GM23338 (cell line): ENCODE measurements at regions not wholly inside any gene's neighbourhood (a gene's known extent, or its start where the extent isn't known, plus 50 kb on each side); places are given as distances from the start of the nearest gene placed in this dataset.

Experiments
- ATAC-seq: fragments of 200-7000 bp; cut with Tn5 transposase; 3 replicates; pipeline ENCODE4 v1.9.1; 2020
- DNase-seq: peaks from one replicate; pipeline ENCODE4 v3.0.0-alpha.2; 2015; ENCODE audit warnings: low spot score
- H2AFZ ChIP-seq: fragments of 200-600 bp; sonication (generic); 2 replicates; pipeline ENCODE4 v1.8.0; 2016; ENCODE audit warnings: antibody characterized with exemption, mild to moderate bottlenecking, moderate library complexity
- H3F3A ChIP-seq: fragments of 200-600 bp; sonication (generic); replicated peaks from 2 replicates; pipeline ENCODE4 v1.8.0; 2017; ENCODE audit warnings: antibody characterized with exemption, mixed run types, low read depth
- H3K27ac ChIP-seq: fragments of 200-600 bp; sonication (generic); 2 replicates; pipeline ENCODE4 v1.6.1; 2016; ENCODE audit warnings: low read depth
- H3K27me3 ChIP-seq: fragments of 200-600 bp; sonication (generic); 2 replicates; pipeline ENCODE4 v1.8.0; 2016; ENCODE audit warnings: mild to moderate bottlenecking, mixed run types, moderate library complexity; ENCODE audit not compliant: insufficient read depth
- H3K36me3 ChIP-seq: fragments of 200-600 bp; sonication (generic); 2 replicates; pipeline ENCODE4 v1.8.0; 2016; ENCODE audit warnings: mild to moderate bottlenecking; ENCODE audit not compliant: insufficient read depth
- H3K4me1 ChIP-seq: fragments of 200-600 bp; sonication (generic); 2 replicates; pipeline ENCODE4 v1.8.0; 2016; ENCODE audit warnings: mild to moderate bottlenecking, moderate library complexity; ENCODE audit not compliant: insufficient read depth
- H3K4me2 ChIP-seq: fragments of 200-600 bp; sonication (generic); 2 replicates; pipeline ENCODE4 v1.7.1; 2017; ENCODE audit warnings: mixed run types
- H3K4me3 ChIP-seq: fragments of 200-600 bp; sonication (generic); 2 replicates; pipeline ENCODE4 v1.6.1; 2016; ENCODE audit warnings: mixed run types
- H3K79me2 ChIP-seq: fragments of 200-600 bp; sonication (generic); replicated peaks from 2 replicates; pipeline ENCODE4 v1.8.0; 2017; ENCODE audit warnings: mild to moderate bottlenecking; ENCODE audit not compliant: insufficient read depth
- H3K9me2 ChIP-seq: fragments of 200-600 bp; sonication (generic); 2 replicates; pipeline ENCODE4 v1.8.0; 2017; ENCODE audit not compliant: insufficient read depth
- H4K20me1 ChIP-seq: fragments of 200-600 bp; sonication (generic); replicated peaks from 2 replicates; pipeline ENCODE4 v1.8.0; 2017; ENCODE audit warnings: mild to moderate bottlenecking; ENCODE audit not compliant: insufficient read depth
- H3K27ac Mint-ChIP-seq: 2 replicates; pipeline ENCODE4 v1.8.0; 2020; ENCODE audit warnings: inconsistent platforms, mild to moderate bottlenecking, moderate library complexity, mixed read lengths
- H3K27me3 Mint-ChIP-seq: 3 replicates; pipeline ENCODE4 v1.8.0; 2022; ENCODE audit warnings: low read depth, mild to moderate bottlenecking, moderate library complexity, mixed read lengths, inconsistent platforms; ENCODE audit not compliant: insufficient read depth, poor library complexity
- H3K36me3 Mint-ChIP-seq: 3 replicates; pipeline ENCODE4 v1.8.0; 2021; ENCODE audit warnings: low read depth, mild to moderate bottlenecking, inconsistent platforms, moderate library complexity, mixed read lengths
- H3K4me1 Mint-ChIP-seq: 3 replicates; pipeline ENCODE4 v1.8.0; 2020; ENCODE audit warnings: mild to moderate bottlenecking, inconsistent platforms, mixed read lengths
- H3K4me3 Mint-ChIP-seq: 3 replicates; pipeline ENCODE4 v1.8.0; 2021; ENCODE audit warnings: moderate library complexity, mild to moderate bottlenecking, inconsistent platforms, mixed read lengths
- H3K9me3 Mint-ChIP-seq: 3 replicates; pipeline ENCODE4 v1.8.0; 2020; ENCODE audit warnings: moderate library complexity, mild to moderate bottlenecking, inconsistent platforms, mixed read lengths
- CREB1 ChIP-seq: fragments of 250-450 bp; sonication (Bioruptor Pico); IDR thresholded peaks from 2 replicates; pipeline ENCODE4 v1.5.0; 2020; ENCODE audit warnings: low read depth, mild to moderate bottlenecking, moderate library complexity
- EZH2phosphoT487 ChIP-seq: fragments of 200-600 bp; sonication (generic); IDR thresholded peaks from one replicate; pipeline ENCODE4 v1.8.1; 2018; ENCODE audit warnings: antibody characterized with exemption; ENCODE audit not compliant: unreplicated experiment
- NANOG ChIP-seq: IDR thresholded peaks from 2 replicates; pipeline ENCODE4 v1.6.1; 2016; ENCODE audit warnings: antibody characterized with exemption, borderline replicate concordance
- POLR2AphosphoS5 ChIP-seq: IDR thresholded peaks from 2 replicates; pipeline ENCODE4 v1.6.1; 2016; ENCODE audit warnings: antibody characterized with exemption, low read depth
- STAT1 ChIP-seq: IDR thresholded peaks from one replicate; pipeline ENCODE4 v1.6.1; 2016; ENCODE audit warnings: antibody characterized with exemption; ENCODE audit not compliant: unreplicated experiment
- ZNF331 ChIP-seq: fragments of 250-450 bp; sonication (Bioruptor Pico); IDR thresholded peaks from 2 replicates; pipeline ENCODE4 v1.5.0; 2020; ENCODE audit warnings: low read depth, mild to moderate bottlenecking, moderate library complexity
- TF ChIP-seq, protein P1 (sequence below), 2 experiments: fragments of 200-600 bp in 1 of 2; sonication (generic) in 1 of 2; conservative IDR thresholded peaks; 2 replicates each; pipeline versions ENCODE4 v1.5.1 to v1.6.1; 2016 to 2017; ENCODE audit warnings: antibody characterized with exemption in 2 of 2, low read depth in 2 of 2, mild to moderate bottlenecking in 2 of 2, moderate library complexity in 1 of 2
- TF ChIP-seq, protein P2 (sequence below): IDR thresholded peaks from 2 replicates; pipeline ENCODE4 v1.6.1; 2016; ENCODE audit warnings: antibody characterized with exemption
- TF ChIP-seq, protein P3 (sequence below): IDR thresholded peaks from one replicate; pipeline ENCODE4 v1.6.1; 2018; ENCODE audit warnings: antibody characterized with exemption; ENCODE audit not compliant: unreplicated experiment
- TF ChIP-seq, protein P4 (sequence below): fragments of 250-450 bp; sonication (Bioruptor Pico); IDR thresholded peaks from 2 replicates; pipeline ENCODE4 v1.5.0; 2020; ENCODE audit warnings: mild to moderate bottlenecking, moderate library complexity

DNA sequence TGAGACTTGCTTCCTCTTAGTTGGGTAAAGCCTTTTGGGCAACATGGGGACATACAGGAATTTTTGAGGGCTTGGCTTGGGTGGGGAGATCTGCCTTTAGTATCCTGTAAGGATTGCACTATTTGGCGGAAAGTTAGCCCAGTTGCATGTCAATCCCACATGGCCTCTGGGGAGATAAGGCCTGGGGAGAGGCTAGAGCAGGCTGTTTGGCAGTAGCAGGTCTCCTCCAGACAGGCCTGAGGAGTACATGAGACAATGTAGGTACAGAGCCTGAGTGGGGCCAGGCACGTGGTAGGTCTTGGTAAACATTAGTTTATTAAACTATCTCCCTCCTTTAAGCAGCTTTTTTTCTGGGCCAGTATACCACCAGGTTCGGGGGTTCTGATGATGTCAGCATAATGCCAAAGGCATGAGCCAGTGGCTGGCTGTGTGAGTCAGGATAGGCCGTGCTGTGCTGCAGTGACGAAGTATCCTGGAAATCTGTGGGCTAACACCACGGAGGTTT lies 147.9 kb downstream of the VEGFA start:
- H3K4me1 ChIP-seq = no peaks in the 10 kb centered on the region

More for the DNA sequence above, 147.9 kb downstream of the VEGFA start:
- Histone ChIP-seq H4K20me1 (no peaks in the 10 kb centered on the region), H3K9me2 (no peaks in the 10 kb centered on the region), H3K79me2 (no peaks in the 10 kb centered on the region), H3K36me3 (no peaks in the 10 kb centered on the region), H2AFZ (no peak overlapping the region), H3K4me2 (no peak overlapping the region), H3K27me3 (no peaks in the 10 kb centered on the region), H3F3A (no peaks in the 10 kb centered on the region), H3K27ac (no peak overlapping the region), H3K4me3 (no peak overlapping the region)
- Mint-ChIP-seq H3K27ac (no peak overlapping the region), H3K9me3 (no peaks in the 10 kb centered on the region), H3K4me1 (peaks cover 26% of the 10 kb centered on the region), H3K36me3 (no peaks in the 10 kb centered on the region; the same call in 2 of the 3 replicates), H3K4me3 (no peak overlapping the region), H3K27me3 (no peaks in the 10 kb centered on the region)
- no peak for ATAC-seq
- TF ChIP-seq, protein P1, sequence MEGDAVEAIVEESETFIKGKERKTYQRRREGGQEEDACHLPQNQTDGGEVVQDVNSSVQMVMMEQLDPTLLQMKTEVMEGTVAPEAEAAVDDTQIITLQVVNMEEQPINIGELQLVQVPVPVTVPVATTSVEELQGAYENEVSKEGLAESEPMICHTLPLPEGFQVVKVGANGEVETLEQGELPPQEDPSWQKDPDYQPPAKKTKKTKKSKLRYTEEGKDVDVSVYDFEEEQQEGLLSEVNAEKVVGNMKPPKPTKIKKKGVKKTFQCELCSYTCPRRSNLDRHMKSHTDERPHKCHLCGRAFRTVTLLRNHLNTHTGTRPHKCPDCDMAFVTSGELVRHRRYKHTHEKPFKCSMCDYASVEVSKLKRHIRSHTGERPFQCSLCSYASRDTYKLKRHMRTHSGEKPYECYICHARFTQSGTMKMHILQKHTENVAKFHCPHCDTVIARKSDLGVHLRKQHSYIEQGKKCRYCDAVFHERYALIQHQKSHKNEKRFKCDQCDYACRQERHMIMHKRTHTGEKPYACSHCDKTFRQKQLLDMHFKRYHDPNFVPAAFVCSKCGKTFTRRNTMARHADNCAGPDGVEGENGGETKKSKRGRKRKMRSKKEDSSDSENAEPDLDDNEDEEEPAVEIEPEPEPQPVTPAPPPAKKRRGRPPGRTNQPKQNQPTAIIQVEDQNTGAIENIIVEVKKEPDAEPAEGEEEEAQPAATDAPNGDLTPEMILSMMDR (conservative IDR thresholded peaks at IDR 0.05; ENCODE audit: low read depth in 2 of 2) = no peak
- TF ChIP-seq, protein P2, sequence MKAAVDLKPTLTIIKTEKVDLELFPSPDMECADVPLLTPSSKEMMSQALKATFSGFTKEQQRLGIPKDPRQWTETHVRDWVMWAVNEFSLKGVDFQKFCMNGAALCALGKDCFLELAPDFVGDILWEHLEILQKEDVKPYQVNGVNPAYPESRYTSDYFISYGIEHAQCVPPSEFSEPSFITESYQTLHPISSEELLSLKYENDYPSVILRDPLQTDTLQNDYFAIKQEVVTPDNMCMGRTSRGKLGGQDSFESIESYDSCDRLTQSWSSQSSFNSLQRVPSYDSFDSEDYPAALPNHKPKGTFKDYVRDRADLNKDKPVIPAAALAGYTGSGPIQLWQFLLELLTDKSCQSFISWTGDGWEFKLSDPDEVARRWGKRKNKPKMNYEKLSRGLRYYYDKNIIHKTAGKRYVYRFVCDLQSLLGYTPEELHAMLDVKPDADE = no peak
- TF ChIP-seq CREB1 (no peak), NANOG (no peak), ZNF331 (CRISPR knock-in tag) (no peak), EZH2phosphoT487 (no peak), POLR2AphosphoS5 (no peak), STAT1 (no peak)
- TF ChIP-seq, protein P3, sequence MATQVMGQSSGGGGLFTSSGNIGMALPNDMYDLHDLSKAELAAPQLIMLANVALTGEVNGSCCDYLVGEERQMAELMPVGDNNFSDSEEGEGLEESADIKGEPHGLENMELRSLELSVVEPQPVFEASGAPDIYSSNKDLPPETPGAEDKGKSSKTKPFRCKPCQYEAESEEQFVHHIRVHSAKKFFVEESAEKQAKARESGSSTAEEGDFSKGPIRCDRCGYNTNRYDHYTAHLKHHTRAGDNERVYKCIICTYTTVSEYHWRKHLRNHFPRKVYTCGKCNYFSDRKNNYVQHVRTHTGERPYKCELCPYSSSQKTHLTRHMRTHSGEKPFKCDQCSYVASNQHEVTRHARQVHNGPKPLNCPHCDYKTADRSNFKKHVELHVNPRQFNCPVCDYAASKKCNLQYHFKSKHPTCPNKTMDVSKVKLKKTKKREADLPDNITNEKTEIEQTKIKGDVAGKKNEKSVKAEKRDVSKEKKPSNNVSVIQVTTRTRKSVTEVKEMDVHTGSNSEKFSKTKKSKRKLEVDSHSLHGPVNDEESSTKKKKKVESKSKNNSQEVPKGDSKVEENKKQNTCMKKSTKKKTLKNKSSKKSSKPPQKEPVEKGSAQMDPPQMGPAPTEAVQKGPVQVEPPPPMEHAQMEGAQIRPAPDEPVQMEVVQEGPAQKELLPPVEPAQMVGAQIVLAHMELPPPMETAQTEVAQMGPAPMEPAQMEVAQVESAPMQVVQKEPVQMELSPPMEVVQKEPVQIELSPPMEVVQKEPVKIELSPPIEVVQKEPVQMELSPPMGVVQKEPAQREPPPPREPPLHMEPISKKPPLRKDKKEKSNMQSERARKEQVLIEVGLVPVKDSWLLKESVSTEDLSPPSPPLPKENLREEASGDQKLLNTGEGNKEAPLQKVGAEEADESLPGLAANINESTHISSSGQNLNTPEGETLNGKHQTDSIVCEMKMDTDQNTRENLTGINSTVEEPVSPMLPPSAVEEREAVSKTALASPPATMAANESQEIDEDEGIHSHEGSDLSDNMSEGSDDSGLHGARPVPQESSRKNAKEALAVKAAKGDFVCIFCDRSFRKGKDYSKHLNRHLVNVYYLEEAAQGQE = no peak
- TF ChIP-seq, protein P4, sequence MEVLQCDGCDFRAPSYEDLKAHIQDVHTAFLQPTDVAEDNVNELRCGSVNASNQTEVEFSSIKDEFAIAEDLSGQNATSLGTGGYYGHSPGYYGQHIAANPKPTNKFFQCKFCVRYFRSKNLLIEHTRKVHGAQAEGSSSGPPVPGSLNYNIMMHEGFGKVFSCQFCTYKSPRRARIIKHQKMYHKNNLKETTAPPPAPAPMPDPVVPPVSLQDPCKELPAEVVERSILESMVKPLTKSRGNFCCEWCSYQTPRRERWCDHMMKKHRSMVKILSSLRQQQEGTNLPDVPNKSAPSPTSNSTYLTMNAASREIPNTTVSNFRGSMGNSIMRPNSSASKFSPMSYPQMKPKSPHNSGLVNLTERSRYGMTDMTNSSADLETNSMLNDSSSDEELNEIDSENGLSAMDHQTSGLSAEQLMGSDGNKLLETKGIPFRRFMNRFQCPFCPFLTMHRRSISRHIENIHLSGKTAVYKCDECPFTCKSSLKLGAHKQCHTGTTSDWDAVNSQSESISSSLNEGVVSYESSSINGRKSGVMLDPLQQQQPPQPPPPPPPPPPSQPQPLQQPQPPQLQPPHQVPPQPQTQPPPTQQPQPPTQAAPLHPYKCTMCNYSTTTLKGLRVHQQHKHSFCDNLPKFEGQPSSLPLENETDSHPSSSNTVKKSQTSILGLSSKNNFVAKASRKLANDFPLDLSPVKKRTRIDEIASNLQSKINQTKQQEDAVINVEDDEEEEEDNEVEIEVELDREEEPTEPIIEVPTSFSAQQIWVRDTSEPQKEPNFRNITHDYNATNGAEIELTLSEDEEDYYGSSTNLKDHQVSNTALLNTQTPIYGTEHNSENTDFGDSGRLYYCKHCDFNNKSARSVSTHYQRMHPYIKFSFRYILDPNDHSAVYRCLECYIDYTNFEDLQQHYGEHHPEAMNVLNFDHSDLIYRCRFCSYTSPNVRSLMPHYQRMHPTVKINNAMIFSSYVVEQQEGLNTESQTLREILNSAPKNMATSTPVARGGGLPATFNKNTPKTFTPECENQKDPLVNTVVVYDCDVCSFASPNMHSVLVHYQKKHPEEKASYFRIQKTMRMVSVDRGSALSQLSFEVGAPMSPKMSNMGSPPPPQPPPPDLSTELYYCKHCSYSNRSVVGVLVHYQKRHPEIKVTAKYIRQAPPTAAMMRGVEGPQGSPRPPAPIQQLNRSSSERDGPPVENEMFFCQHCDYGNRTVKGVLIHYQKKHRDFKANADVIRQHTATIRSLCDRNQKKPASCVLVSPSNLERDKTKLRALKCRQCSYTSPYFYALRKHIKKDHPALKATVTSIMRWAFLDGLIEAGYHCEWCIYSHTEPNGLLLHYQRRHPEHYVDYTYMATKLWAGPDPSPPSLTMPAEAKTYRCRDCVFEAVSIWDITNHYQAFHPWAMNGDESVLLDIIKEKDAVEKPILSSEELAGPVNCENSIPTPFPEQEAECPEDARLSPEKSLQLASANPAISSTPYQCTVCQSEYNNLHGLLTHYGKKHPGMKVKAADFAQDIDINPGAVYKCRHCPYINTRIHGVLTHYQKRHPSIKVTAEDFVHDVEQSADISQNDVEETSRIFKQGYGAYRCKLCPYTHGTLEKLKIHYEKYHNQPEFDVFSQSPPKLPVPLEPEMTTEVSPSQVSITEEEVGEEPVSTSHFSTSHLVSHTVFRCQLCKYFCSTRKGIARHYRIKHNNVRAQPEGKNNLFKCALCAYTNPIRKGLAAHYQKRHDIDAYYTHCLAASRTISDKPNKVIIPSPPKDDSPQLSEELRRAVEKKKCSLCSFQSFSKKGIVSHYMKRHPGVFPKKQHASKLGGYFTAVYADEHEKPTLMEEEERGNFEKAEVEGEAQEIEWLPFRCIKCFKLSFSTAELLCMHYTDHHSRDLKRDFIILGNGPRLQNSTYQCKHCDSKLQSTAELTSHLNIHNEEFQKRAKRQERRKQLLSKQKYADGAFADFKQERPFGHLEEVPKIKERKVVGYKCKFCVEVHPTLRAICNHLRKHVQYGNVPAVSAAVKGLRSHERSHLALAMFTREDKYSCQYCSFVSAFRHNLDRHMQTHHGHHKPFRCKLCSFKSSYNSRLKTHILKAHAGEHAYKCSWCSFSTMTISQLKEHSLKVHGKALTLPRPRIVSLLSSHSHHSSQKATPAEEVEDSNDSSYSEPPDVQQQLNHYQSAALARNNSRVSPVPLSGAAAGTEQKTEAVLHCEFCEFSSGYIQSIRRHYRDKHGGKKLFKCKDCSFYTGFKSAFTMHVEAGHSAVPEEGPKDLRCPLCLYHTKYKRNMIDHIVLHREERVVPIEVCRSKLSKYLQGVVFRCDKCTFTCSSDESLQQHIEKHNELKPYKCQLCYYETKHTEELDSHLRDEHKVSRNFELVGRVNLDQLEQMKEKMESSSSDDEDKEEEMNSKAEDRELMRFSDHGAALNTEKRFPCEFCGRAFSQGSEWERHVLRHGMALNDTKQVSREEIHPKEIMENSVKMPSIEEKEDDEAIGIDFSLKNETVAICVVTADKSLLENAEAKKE (CRISPR knock-in tag) = no peak
- DNase-seq = no peak
